Astrocyte (in vitro differentiated cells and primary cell): ENCODE measurements at regions not wholly inside any gene's neighbourhood (a gene's known extent, or its start where the extent isn't known, plus 50 kb on each side); places are given as distances from the start of the nearest gene placed in this dataset.

ENCODE experiments used
- DNase-seq: peaks from one replicate; pipeline ENCODE4 v3.0.0-alpha.2; 2010; ENCODE audit warnings: low read depth
- FAIRE-seq: peaks from 2 replicates; lab custom pipeline; 2011; peaks lifted over from hg19 to GRCh38; lab: Jason Lieb, UNC
- H2AFZ ChIP-seq: 2 replicates; pipeline ENCODE4 v1.6.0; 2012; ENCODE audit warnings: low read depth, low read length, inconsistent platforms
- H3K27ac ChIP-seq: 2 replicates; pipeline ENCODE4 v1.5.1; 2011; ENCODE audit warnings: low read depth, low read length, inconsistent platforms
- H3K27me3 ChIP-seq: 2 replicates; pipeline ENCODE4 v1.6.0; 2011; ENCODE audit warnings: low read length, inconsistent platforms; ENCODE audit not compliant: insufficient read depth
- H3K36me3 ChIP-seq: 2 replicates; pipeline ENCODE4 v1.5.1; 2011; ENCODE audit warnings: low read length, inconsistent platforms; ENCODE audit not compliant: insufficient read depth
- H3K4me1 ChIP-seq: 2 replicates; pipeline ENCODE4 v1.5.1; 2011; ENCODE audit warnings: low read length, inconsistent platforms; ENCODE audit not compliant: insufficient read depth
- H3K4me2 ChIP-seq: 2 replicates; pipeline ENCODE4 v1.6.0; 2012; ENCODE audit warnings: low read length, inconsistent platforms
- H3K4me3 ChIP-seq: 2 replicates; pipeline ENCODE4 v1.5.1; 2011; ENCODE audit warnings: low read depth, mild to moderate bottlenecking, low read length, inconsistent platforms; ENCODE audit not compliant: insufficient read depth
- H3K79me2 ChIP-seq: 2 replicates; pipeline ENCODE4 v1.6.0; 2012; ENCODE audit warnings: mild to moderate bottlenecking, low read length, inconsistent platforms; ENCODE audit not compliant: insufficient read depth
- H3K9ac ChIP-seq: 2 replicates; pipeline ENCODE4 v1.6.0; 2012; ENCODE audit warnings: mild to moderate bottlenecking, low read length, inconsistent platforms
- H3K9me3 ChIP-seq: 2 replicates; pipeline ENCODE4 v1.5.1; 2012; ENCODE audit warnings: low read depth, mild to moderate bottlenecking, low read length, inconsistent platforms; ENCODE audit not compliant: insufficient read depth
- H4K20me1 ChIP-seq: 2 replicates; pipeline ENCODE4 v1.6.0; 2012; ENCODE audit warnings: low read length, inconsistent platforms; ENCODE audit not compliant: insufficient read depth
- H3K27ac Mint-ChIP-seq: one replicate; pipeline ENCODE4 v1.8.0; 2021; ENCODE audit warnings: mild to moderate bottlenecking, mixed read lengths; ENCODE audit not compliant: unreplicated experiment
- H3K27me3 Mint-ChIP-seq: one replicate; pipeline ENCODE4 v1.8.0; 2021; ENCODE audit warnings: low read depth, mixed read lengths; ENCODE audit not compliant: unreplicated experiment
- H3K36me3 Mint-ChIP-seq: one replicate; pipeline ENCODE4 v1.8.0; 2021; ENCODE audit warnings: low read depth, mixed read lengths; ENCODE audit not compliant: unreplicated experiment
- H3K4me1 Mint-ChIP-seq: one replicate; pipeline ENCODE4 v1.8.0; 2021; ENCODE audit warnings: low read depth, mixed read lengths; ENCODE audit not compliant: unreplicated experiment
- H3K4me3 Mint-ChIP-seq: one replicate; pipeline ENCODE4 v1.8.0; 2021; ENCODE audit warnings: mild to moderate bottlenecking, moderate library complexity, mixed read lengths; ENCODE audit not compliant: unreplicated experiment
- H3K9me3 Mint-ChIP-seq: one replicate; pipeline ENCODE4 v1.8.0; 2021; ENCODE audit warnings: mild to moderate bottlenecking, mixed read lengths; ENCODE audit not compliant: unreplicated experiment
- EZH2 ChIP-seq: IDR thresholded peaks from 2 replicates; pipeline ENCODE4 v1.6.1; 2012; ENCODE audit warnings: mild to moderate bottlenecking, low read length, inconsistent platforms; ENCODE audit not compliant: insufficient read depth
- TF ChIP-seq, protein P1 (sequence below): IDR thresholded peaks from 2 replicates; pipeline ENCODE4 v1.5.1; 2011; ENCODE audit warnings: low read depth, mild to moderate bottlenecking, inconsistent platforms, low read length, moderate library complexity; ENCODE audit not compliant: insufficient read depth

DNA sequence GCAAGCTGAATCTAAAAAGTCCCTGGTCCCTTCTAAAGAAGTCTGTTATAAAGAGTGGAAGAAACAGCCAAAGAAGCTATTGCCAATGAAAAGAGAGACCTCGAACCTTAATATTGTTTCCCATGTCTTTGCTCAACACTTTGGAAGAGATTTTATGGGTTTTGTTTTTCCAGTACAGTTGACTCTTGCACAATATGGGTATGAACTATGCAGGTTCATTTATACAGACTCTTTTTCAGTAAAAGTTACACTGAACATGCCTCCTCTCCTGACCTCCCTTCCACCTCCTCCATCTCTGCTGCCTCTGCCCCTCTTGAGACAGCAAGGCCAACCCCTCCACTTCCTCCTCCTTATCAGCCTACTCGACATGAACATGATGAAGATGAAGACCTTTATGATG is 332.5 kb downstream of the SETD4 start:
- TF ChIP-seq, protein P1, sequence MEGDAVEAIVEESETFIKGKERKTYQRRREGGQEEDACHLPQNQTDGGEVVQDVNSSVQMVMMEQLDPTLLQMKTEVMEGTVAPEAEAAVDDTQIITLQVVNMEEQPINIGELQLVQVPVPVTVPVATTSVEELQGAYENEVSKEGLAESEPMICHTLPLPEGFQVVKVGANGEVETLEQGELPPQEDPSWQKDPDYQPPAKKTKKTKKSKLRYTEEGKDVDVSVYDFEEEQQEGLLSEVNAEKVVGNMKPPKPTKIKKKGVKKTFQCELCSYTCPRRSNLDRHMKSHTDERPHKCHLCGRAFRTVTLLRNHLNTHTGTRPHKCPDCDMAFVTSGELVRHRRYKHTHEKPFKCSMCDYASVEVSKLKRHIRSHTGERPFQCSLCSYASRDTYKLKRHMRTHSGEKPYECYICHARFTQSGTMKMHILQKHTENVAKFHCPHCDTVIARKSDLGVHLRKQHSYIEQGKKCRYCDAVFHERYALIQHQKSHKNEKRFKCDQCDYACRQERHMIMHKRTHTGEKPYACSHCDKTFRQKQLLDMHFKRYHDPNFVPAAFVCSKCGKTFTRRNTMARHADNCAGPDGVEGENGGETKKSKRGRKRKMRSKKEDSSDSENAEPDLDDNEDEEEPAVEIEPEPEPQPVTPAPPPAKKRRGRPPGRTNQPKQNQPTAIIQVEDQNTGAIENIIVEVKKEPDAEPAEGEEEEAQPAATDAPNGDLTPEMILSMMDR: no peak
- TF ChIP-seq EZH2: no peak
- H3K9ac ChIP-seq: no peak overlapping the region
- peaks cover 8% of the 10 kb centered on the region for H3K27me3 Mint-ChIP-seq
- FAIRE-seq (no peak), DNase-seq (no peak)
- H3K27me3 ChIP-seq: no peaks in the 10 kb centered on the region
- no peak overlapping the region for H3K4me2 ChIP-seq
- H3K9me3 ChIP-seq: no peaks in the 10 kb centered on the region
- no peaks in the 10 kb centered on the region for H4K20me1 ChIP-seq
- no peak overlapping the region for H2AFZ ChIP-seq
- no peaks in the 10 kb centered on the region for H3K36me3 ChIP-seq
- no peaks in the 10 kb centered on the region for H3K79me2 ChIP-seq
- no peaks in the 10 kb centered on the region for H3K4me1 Mint-ChIP-seq
- no peak overlapping the region for H3K4me3 Mint-ChIP-seq
- H3K27ac ChIP-seq: no peak overlapping the region
- no peak overlapping the region for H3K4me3 ChIP-seq
- no peaks in the 10 kb centered on the region for H3K4me1 ChIP-seq
- H3K27ac Mint-ChIP-seq: no peak overlapping the region
- H3K9me3 Mint-ChIP-seq: peaks cover 4% of the 10 kb centered on the region
- H3K36me3 Mint-ChIP-seq: no peaks in the 10 kb centered on the region

- H3K36me3 Mint-ChIP-seq: no peaks in the 10 kb centered on the region
- H3K4me1 ChIP-seq: no peaks in the 10 kb centered on the region
- H4K20me1 ChIP-seq: no peaks in the 10 kb centered on the region
- no peak overlapping the region for H3K4me2 ChIP-seq
- no peak overlapping the region for H3K4me3 Mint-ChIP-seq
- H3K9ac ChIP-seq: no peak overlapping the region
- H3K27ac ChIP-seq: no peak overlapping the region
- DNase-seq (no peak), FAIRE-seq (no peak)
- no peak for TF ChIP-seq EZH2
- TF ChIP-seq, protein P1: no peak
- H3K36me3 ChIP-seq: no peaks in the 10 kb centered on the region
- H3K79me2 ChIP-seq: no peaks in the 10 kb centered on the region
- peaks cover 12% of the 10 kb centered on the region for H3K27me3 Mint-ChIP-seq
- no peaks in the 10 kb centered on the region for H3K4me1 Mint-ChIP-seq
- H3K4me3 ChIP-seq: no peak overlapping the region
- H3K9me3 Mint-ChIP-seq: peaks cover 6% of the 10 kb centered on the region
- no peak overlapping the region for H3K27ac Mint-ChIP-seq
- H3K9me3 ChIP-seq: no peaks in the 10 kb centered on the region
- no peaks in the 10 kb centered on the region for H3K27me3 ChIP-seq
- no peak overlapping the region for H2AFZ ChIP-seq
Observed at GRCh38 chr21:35724156-35724555, 336.2 kb downstream of the SETD4 start.

GRCh38 chr21:35721701-35722100 is 338.6 kb downstream of the SETD4 start:
- FAIRE-seq (no peak), DNase-seq (no peak)
- no peaks in the 10 kb centered on the region for H3K79me2 ChIP-seq
- peaks cover 9% of the 10 kb centered on the region for H3K27me3 Mint-ChIP-seq
- H3K27me3 ChIP-seq: peaks cover 5% of the 10 kb centered on the region
- H3K9me3 Mint-ChIP-seq: peaks cover 6% of the 10 kb centered on the region
- no peak overlapping the region for H3K4me3 Mint-ChIP-seq
- no peaks in the 10 kb centered on the region for H3K4me1 ChIP-seq
- no peaks in the 10 kb centered on the region for H3K36me3 Mint-ChIP-seq
- no peak overlapping the region for H2AFZ ChIP-seq
- no peak overlapping the region for H3K9ac ChIP-seq
- H3K4me1 Mint-ChIP-seq: no peaks in the 10 kb centered on the region
- no peaks in the 10 kb centered on the region for H3K36me3 ChIP-seq
- no peak overlapping the region for H3K4me2 ChIP-seq
- no peaks in the 10 kb centered on the region for H4K20me1 ChIP-seq
- H3K27ac ChIP-seq: no peak overlapping the region
- no peak overlapping the region for H3K27ac Mint-ChIP-seq
- TF ChIP-seq, protein P1: no peak
- TF ChIP-seq EZH2: no peak
- H3K9me3 ChIP-seq: peaks cover 3% of the 10 kb centered on the region
- no peak overlapping the region for H3K4me3 ChIP-seq
